22Rv1 (cell line): ENCODE measurements at regions not wholly inside any gene's neighbourhood (a gene's known extent, or its start where the extent isn't known, plus 50 kb on each side); places are given as distances from the start of the nearest gene placed in this dataset.

ENCODE experiments used
- H3K27ac ChIP-seq: fragments of 450-650 bp; 2 replicates; pipeline ENCODE4 v1.5.1; 2017
- CTCF ChIP-seq: fragments of 450-650 bp; IDR thresholded peaks from 2 replicates; pipeline ENCODE4 v1.5.1; 2017; ENCODE audit warnings: mild to moderate bottlenecking
- ZFX ChIP-seq: fragments of 450-650 bp; IDR thresholded peaks from 2 replicates; pipeline ENCODE4 v1.6.1; 2017; ENCODE audit warnings: antibody characterized with exemption, borderline replicate concordance

DNA sequence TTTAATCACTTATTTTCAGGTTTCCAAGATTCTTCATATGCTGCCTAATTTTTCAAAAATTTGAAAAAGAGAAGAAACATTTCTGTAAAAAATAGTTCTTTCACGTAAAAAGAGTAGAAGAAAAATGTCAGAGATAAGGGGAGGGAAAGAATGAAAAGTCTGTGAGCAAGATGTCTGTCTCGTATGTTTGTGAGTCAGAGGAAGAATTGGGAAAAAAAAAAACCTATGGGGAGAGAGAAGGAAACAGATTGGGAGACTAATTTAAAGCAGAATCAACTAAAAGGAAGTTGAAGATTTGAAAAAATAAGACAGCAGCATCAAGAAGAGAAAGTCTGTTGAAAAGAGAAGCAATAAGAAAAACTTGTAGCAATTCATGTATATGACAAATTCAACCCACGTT, 456.3 kb downstream of the HINT1 start:
- no peak for TF ChIP-seq ZFX
- no peak for TF ChIP-seq CTCF

GRCh38 chr5:130706696-130707095, 458.4 kb downstream of the HINT1 start:
- TF ChIP-seq ZFX (no peak), CTCF (no peak)
- no peak overlapping the region for H3K27ac ChIP-seq

More for the DNA sequence above, 456.3 kb downstream of the HINT1 start:
- H3K27ac ChIP-seq, result no peak overlapping the region

- TF ChIP-seq CTCF, result no peak
- no peak for TF ChIP-seq ZFX
- no peak overlapping the region for H3K27ac ChIP-seq
Observed at GRCh38 chr5:130705368-130705767, 459.7 kb downstream of the HINT1 start.

- TF ChIP-seq CTCF (no peak), ZFX (no peak)
- no peak overlapping the region for H3K27ac ChIP-seq
Observed at GRCh38 chr5:130693509-130693908, 471.5 kb downstream of the HINT1 start.

- no peak for TF ChIP-seq ZFX
- no peak for TF ChIP-seq CTCF
- H3K27ac ChIP-seq, result no peak overlapping the region
Observed at GRCh38 chr5:130692770-130693169, 472.3 kb downstream of the HINT1 start.

DNA sequence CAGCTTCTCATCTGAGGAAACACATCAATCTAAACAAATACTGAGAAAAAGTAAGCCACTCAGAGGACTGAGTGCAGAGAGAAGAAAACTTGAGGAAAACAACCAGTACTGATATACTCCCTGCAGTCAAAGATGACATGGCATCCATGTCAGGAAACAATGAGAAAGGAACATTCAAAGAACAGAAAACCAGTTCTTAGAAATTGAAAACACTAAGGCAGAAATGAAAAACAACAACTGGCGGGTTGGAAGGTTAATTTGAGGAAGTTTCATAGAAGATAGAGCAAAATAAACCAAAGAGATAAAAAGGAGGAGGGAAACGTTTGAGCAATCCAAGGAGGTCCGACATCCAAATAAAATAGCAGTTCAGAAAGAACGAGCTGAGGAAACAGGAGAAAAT, 475.2 kb downstream of the HINT1 start:
- TF ChIP-seq ZFX (no peak), CTCF (no peak)
- no peak overlapping the region for H3K27ac ChIP-seq

DNA sequence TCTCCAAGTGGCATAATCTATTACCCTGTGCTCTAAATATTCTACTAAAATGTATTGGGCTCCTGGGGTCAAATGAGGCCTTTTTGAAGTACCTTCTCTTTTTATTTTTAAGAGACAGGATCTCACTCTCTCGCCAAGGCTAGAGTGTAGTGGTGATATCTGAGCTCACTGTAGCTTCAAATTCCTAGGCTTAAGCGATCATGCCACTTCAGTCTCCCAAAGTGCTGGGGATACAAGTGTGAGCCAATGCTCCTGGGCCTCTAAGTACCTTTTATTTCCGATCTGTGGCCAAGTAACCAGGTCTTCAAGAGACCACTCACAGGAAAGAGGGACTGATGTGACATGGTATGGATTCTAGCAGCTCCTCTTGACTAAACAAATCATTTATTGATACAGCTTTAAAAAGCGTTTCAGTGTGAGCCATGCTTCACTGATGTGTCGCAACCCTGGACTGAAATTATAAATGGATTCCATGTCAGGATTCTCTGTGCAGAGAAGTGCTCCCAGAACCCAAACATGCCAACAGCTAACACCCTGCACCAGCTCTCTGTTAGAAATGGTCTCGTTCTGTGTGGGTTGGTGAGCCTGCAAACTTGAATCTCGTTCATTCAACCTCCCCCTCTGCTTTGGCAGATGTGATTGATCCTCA, 477.8 kb downstream of the HINT1 start:
- no peak overlapping the region for H3K27ac ChIP-seq
- TF ChIP-seq CTCF (no peak), ZFX (no peak)
